SJCRH30 (cell line): ENCODE measurements at regions not wholly inside any gene's neighbourhood (a gene's known extent, or its start where the extent isn't known, plus 50 kb on each side); places are given as distances from the start of the nearest gene placed in this dataset.
"Not testable (repeated sequence)": the region's sequence is repeated elsewhere in the genome, so short reads cannot be mapped to it uniquely, and the experiment has no call there.

Source experiments
- DNase-seq, 2 experiments: peaks; one replicate each; pipeline ENCODE4 v3.0.0-alpha.2; 2015 to 2020
- H3K27ac ChIP-seq: fragments of 250-450 bp; sonication (Bioruptor Pico); 2 replicates; pipeline ENCODE4 v1.5.1; 2020; ENCODE audit warnings: mild to moderate bottlenecking, moderate library complexity
- H3K27me3 ChIP-seq: fragments of 250-450 bp; sonication (Bioruptor Pico); 2 replicates; pipeline ENCODE4 v1.5.1; 2020; ENCODE audit warnings: mild to moderate bottlenecking, moderate library complexity
- H3K36me3 ChIP-seq: fragments of 250-450 bp; sonication (Bioruptor Pico); 2 replicates; pipeline ENCODE4 v1.5.1; 2020; ENCODE audit warnings: mild to moderate bottlenecking, moderate library complexity
- H3K4me1 ChIP-seq: fragments of 250-450 bp; sonication (Bioruptor Pico); 2 replicates; pipeline ENCODE4 v1.5.1; 2020; ENCODE audit warnings: mild to moderate bottlenecking, moderate library complexity
- H3K4me3 ChIP-seq: fragments of 250-450 bp; sonication (Bioruptor Pico); 2 replicates; pipeline ENCODE4 v1.5.1; 2020; ENCODE audit warnings: mild to moderate bottlenecking, moderate library complexity
- H3K9me3 ChIP-seq: fragments of 250-450 bp; sonication (Bioruptor Pico); replicated peaks from 2 replicates; pipeline ENCODE4 v1.5.1; 2020; ENCODE audit warnings: mild to moderate bottlenecking, moderate library complexity

GRCh38 chr12:70008944-70009343, 183.9 kb downstream of the MYRFL start:
- H3K4me1 ChIP-seq: peaks cover 16% of the 10 kb centered on the region

GRCh38 chr12:70011353-70011752, 186.3 kb downstream of the MYRFL start:
- Histone ChIP-seq H3K9me3 (no peaks in the 10 kb centered on the region), H3K4me3 (no peak overlapping the region), H3K27ac (no peak overlapping the region), H3K27me3 (no peaks in the 10 kb centered on the region), H3K4me1 (peaks cover 2% of the 10 kb centered on the region), H3K36me3 (no peaks in the 10 kb centered on the region)
- no peak for DNase-seq

More at GRCh38 chr12:70008944-70009343, 183.9 kb downstream of the MYRFL start:
- Histone ChIP-seq H3K27me3 (no peaks in the 10 kb centered on the region), H3K9me3 (no peaks in the 10 kb centered on the region), H3K36me3 (no peaks in the 10 kb centered on the region), H3K4me3 (no peak overlapping the region), H3K27ac (no peak overlapping the region)
- no peak for DNase-seq

GRCh38 chr12:70013016-70013415, 188.0 kb downstream of the MYRFL start:
- not testable (repeated sequence) for H3K36me3 ChIP-seq, DNase-seq, H3K9me3 ChIP-seq, H3K27me3 ChIP-seq, H3K27ac ChIP-seq, H3K4me1 ChIP-seq
- peak overlapping the region; percentile 38 for H3K4me3 ChIP-seq

GRCh38 chr12:70028515-70028914, 203.5 kb downstream of the MYRFL start:
- no peaks in the 10 kb centered on the region for H3K9me3 ChIP-seq
- H3K36me3 ChIP-seq: no peaks in the 10 kb centered on the region
- no peak overlapping the region for H3K27ac ChIP-seq
- DNase-seq: no peak
- no peaks in the 10 kb centered on the region for H3K27me3 ChIP-seq
- H3K4me3 ChIP-seq: no peak overlapping the region
- H3K4me1 ChIP-seq: no peaks in the 10 kb centered on the region

GRCh38 chr12:70028918-70029317, 203.9 kb downstream of the MYRFL start:
- H3K27me3 ChIP-seq: no peaks in the 10 kb centered on the region
- no peak for DNase-seq

GRCh38 chr12:70031046-70031445, 206.0 kb downstream of the MYRFL start:
- DNase-seq: no peak
- Histone ChIP-seq H3K4me1 (no peaks in the 10 kb centered on the region), H3K9me3 (no peaks in the 10 kb centered on the region), H3K4me3 (no peak overlapping the region), H3K36me3 (no peaks in the 10 kb centered on the region), H3K27ac (no peak overlapping the region), H3K27me3 (no peaks in the 10 kb centered on the region)

More at GRCh38 chr12:70028918-70029317, 203.9 kb downstream of the MYRFL start:
- Histone ChIP-seq H3K9me3 (no peaks in the 10 kb centered on the region), H3K36me3 (no peaks in the 10 kb centered on the region), H3K27ac (no peak overlapping the region), H3K4me1 (no peaks in the 10 kb centered on the region), H3K4me3 (no peak overlapping the region)

GRCh38 chr12:70032076-70032475, 207.0 kb downstream of the MYRFL start:
- Histone ChIP-seq H3K4me3 (no peak overlapping the region), H3K36me3 (no peaks in the 10 kb centered on the region), H3K27ac (no peak overlapping the region), H3K27me3 (no peaks in the 10 kb centered on the region), H3K4me1 (no peaks in the 10 kb centered on the region), H3K9me3 (no peaks in the 10 kb centered on the region)
- no peak for DNase-seq

GRCh38 chr12:70033310-70033709, 208.3 kb downstream of the MYRFL start:
- DNase-seq: no peak

GRCh38 chr12:70040141-70040540, 203.1 kb upstream of the CNOT2 start:
- no peak overlapping the region for H3K27ac ChIP-seq
- DNase-seq: no peak

More at GRCh38 chr12:70033310-70033709, 208.3 kb downstream of the MYRFL start:
- Histone ChIP-seq H3K4me1 (no peaks in the 10 kb centered on the region), H3K36me3 (no peaks in the 10 kb centered on the region), H3K4me3 (no peak overlapping the region), H3K27me3 (no peaks in the 10 kb centered on the region), H3K27ac (no peak overlapping the region), H3K9me3 (no peaks in the 10 kb centered on the region)

GRCh38 chr12:70042675-70043074, 200.6 kb upstream of the CNOT2 start:
- Histone ChIP-seq H3K27ac (no peak overlapping the region), H3K4me1 (no peaks in the 10 kb centered on the region), H3K36me3 (no peaks in the 10 kb centered on the region), H3K27me3 (no peaks in the 10 kb centered on the region), H3K9me3 (no peaks in the 10 kb centered on the region), H3K4me3 (no peak overlapping the region)
- DNase-seq: no peak

More at GRCh38 chr12:70040141-70040540, 203.1 kb upstream of the CNOT2 start:
- no peaks in the 10 kb centered on the region for H3K27me3 ChIP-seq
- no peaks in the 10 kb centered on the region for H3K4me1 ChIP-seq
- H3K9me3 ChIP-seq: no peaks in the 10 kb centered on the region
- H3K4me3 ChIP-seq: no peak overlapping the region
- no peaks in the 10 kb centered on the region for H3K36me3 ChIP-seq

GRCh38 chr12:70043490-70044138, 199.6 kb upstream of the CNOT2 start:
- no peak overlapping the region for H3K27ac ChIP-seq
- no peaks in the 10 kb centered on the region for H3K4me1 ChIP-seq
- H3K9me3 ChIP-seq: no peaks in the 10 kb centered on the region
- no peak for DNase-seq
- H3K4me3 ChIP-seq: no peak overlapping the region
- no peaks in the 10 kb centered on the region for H3K27me3 ChIP-seq
- no peaks in the 10 kb centered on the region for H3K36me3 ChIP-seq

- no peak for DNase-seq
- H3K36me3 ChIP-seq: no peaks in the 10 kb centered on the region
- H3K9me3 ChIP-seq: no peaks in the 10 kb centered on the region
Measured at GRCh38 chr12:70044167-70044566, 199.1 kb upstream of the CNOT2 start.

GRCh38 chr12:70045036-70045435, 198.2 kb upstream of the CNOT2 start:
- Histone ChIP-seq H3K36me3 (no peaks in the 10 kb centered on the region), H3K27ac (no peak overlapping the region), H3K4me3 (no peak overlapping the region), H3K27me3 (no peaks in the 10 kb centered on the region), H3K9me3 (no peaks in the 10 kb centered on the region), H3K4me1 (no peaks in the 10 kb centered on the region)
- peak in 1 of 2 experiments; percentile 5 for DNase-seq

More at GRCh38 chr12:70044167-70044566, 199.1 kb upstream of the CNOT2 start:
- no peaks in the 10 kb centered on the region for H3K27me3 ChIP-seq
- H3K4me1 ChIP-seq: no peaks in the 10 kb centered on the region
- H3K27ac ChIP-seq: no peak overlapping the region
- H3K4me3 ChIP-seq: no peak overlapping the region

- Histone ChIP-seq H3K27ac (no peak overlapping the region), H3K9me3 (no peaks in the 10 kb centered on the region), H3K4me1 (no peaks in the 10 kb centered on the region), H3K4me3 (no peak overlapping the region), H3K36me3 (no peaks in the 10 kb centered on the region), H3K27me3 (no peaks in the 10 kb centered on the region)
- no peak for DNase-seq
Measured at GRCh38 chr12:70045514-70045913, 197.7 kb upstream of the CNOT2 start.

GRCh38 chr12:70048521-70049250, 194.5 kb upstream of the CNOT2 start:
- H3K9me3 ChIP-seq: no peaks in the 10 kb centered on the region
- DNase-seq: no peak

More at GRCh38 chr12:70048521-70049250, 194.5 kb upstream of the CNOT2 start:
- Histone ChIP-seq H3K4me3 (no peak overlapping the region), H3K27me3 (no peaks in the 10 kb centered on the region), H3K4me1 (no peaks in the 10 kb centered on the region), H3K36me3 (no peaks in the 10 kb centered on the region), H3K27ac (no peak overlapping the region)
